HS-27A (cell line): ENCODE measurements at regions not wholly inside any gene's neighbourhood (a gene's known extent, or its start where the extent isn't known, plus 50 kb on each side); places are given as distances from the start of the nearest gene placed in this dataset.
"Not testable (repeated sequence)": the region's sequence is repeated elsewhere in the genome, so short reads cannot be mapped to it uniquely, and the experiment has no call there.

Experiments used
- DNase-seq: peaks from one replicate; pipeline ENCODE4 v3.0.0-alpha.2; 2012; ENCODE audit warnings: low read depth, missing footprints

DNA sequence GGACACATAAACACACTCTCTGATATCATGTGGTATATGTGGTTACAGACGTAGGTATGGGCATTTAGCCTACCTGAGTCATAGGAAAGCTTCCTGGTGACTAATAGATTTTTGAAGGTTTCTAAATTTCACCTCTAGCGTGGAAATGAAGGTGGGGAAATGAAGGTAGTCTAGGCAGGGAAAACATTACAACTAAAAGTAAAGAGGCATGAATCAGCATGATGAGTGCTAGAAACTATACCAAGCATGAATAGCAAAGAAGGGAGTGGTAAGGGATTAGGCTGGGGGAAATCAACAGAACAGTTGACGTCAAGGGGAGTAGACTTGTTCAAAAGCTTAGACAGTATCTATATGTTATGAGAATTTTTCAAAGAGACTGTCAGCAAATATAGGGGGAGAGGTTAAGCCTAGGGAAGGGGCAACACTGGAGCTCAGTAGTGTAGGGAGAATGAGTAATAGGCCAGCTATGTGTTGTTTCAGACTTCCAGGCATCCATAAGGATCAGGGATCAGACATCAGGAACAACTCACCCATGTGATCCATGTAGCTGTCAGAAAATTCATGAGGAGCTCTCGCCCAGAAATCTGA, 279.3 kb upstream of the DIPK2B start:
- DNase-seq: peak; percentile 75

GRCh38 chrX:45479196-45479834, 278.6 kb upstream of the DIPK2B start:
- peak; percentile 48 for DNase-seq

DNA sequence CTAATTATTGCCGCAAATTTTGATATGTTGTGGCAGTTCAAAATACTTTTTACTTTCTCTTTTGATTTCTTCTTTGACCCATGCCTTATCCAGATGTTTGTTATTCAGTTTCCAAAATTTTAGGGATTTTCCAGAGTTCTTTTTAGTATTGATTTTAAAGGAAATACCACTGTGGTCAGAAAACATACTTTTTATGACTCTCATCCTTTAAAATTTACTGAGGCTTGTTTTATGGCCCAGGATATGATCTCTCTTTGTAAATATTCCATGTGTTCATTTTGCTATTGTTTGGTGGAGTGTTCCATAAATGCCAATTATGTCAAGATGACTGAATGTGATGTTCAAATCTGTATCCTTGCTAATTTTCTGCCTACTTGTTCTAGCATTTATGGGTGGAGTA, 272.3 kb upstream of the DIPK2B start:
- no peak for DNase-seq

GRCh38 chrX:45467537-45467936, 266.9 kb upstream of the DIPK2B start:
- DNase-seq: not testable (repeated sequence)

DNA sequence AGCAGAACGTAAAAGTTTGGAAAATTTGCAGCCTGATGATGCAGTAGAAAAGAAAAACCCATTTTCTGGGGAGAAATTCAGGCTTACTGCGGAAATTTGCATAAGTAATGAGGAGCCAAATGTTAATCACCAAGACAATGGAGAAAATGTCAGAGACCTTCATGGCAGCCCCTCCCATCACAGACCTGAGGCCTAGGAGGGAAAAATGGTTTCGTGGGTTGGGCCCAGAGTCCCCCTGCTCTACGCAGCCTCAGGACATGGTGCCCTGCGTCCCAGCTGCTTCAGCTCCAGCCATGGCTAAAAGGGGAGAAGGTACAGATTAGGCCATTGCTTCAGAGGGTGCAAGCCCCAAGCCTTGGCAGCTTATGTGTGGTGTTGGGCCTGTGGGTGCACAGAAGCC, 255.1 kb upstream of the DIPK2B start:
- not testable (repeated sequence) for DNase-seq

DNA sequence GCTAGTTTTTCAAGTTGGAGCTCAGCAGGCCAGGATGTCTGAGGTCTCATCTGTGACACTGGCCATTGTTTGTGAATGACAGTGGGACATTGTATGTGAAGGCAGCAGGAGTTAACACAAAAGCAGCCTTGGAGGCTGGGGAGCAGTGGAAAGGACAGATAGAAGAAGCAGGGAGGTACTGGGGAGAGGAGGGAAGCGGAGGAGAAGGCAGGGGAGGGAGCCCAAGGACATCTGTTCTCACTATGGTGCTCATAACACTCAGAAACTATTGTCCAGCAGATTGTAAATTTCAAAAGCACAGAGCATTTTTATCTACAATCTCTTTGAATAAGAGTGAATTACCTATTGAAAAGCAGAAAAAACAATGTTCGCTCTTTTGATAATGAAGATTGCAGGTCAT, 253.6 kb upstream of the DIPK2B start:
- no peak for DNase-seq

- peak; percentile 24 for DNase-seq
These were observed 249.3 kb upstream of the DIPK2B start for GRCh38 chrX:45449982-45450381.

DNA sequence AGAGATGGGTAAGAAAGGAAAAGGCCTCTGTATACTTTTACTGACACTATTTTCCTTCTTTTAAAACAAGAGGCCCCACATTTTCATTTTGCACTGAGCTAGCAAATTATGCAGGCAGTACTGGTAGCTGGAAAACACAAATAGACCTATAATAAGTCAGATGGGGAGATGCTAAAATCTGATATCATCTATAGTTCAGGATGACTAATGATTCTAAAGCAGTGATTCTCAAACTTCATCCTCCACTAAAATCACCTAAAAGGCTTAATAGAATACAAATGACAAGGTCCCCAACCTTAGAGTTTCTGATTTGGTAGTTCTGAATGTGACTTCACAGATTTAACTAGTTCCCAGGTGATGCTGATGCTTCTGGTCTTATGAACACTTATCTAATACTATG, 247.3 kb upstream of the DIPK2B start:
- DNase-seq: no peak

GRCh38 chrX:45447331-45447730, 246.7 kb upstream of the DIPK2B start:
- DNase-seq: no peak

DNA sequence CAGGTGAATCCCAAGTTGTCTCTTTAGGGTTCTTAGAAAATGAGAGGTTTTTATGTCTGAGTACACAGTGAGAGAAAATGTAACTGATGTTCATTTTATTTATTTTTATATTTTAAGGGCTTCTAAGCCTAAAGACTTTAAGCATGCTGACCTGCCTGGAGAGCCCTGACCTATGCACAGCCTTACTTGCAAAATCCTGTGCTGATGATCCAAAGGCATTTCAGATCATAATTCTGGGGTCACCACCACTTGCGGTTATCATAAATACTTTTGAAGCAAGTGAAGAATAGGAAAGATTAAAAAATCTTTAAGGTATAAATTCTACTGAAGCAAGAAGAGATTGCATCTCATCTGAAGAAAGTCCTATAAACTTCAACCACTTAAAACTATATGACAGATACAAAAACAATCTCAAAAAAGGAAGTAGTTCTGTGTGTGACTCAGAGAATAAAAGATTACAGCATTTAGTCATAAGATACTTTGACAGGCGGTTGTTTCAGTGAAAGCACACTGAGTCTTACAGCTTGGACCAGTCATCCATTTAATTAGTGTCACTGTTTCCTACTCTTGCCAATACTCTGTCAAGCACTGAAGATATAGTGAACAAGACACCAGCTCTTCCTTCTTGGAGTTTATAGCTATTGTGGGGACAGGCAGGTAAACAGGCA, 245.2 kb upstream of the DIPK2B start:
- no peak for DNase-seq

GRCh38 chrX:45437186-45437585, 236.5 kb upstream of the DIPK2B start:
- DNase-seq: no peak

GRCh38 chrX:45435481-45435880, 234.8 kb upstream of the DIPK2B start:
- DNase-seq: no peak

GRCh38 chrX:45434231-45434630, 233.6 kb upstream of the DIPK2B start:
- DNase-seq: no peak

GRCh38 chrX:45428831-45429230, 228.2 kb upstream of the DIPK2B start:
- DNase-seq: no peak

- DNase-seq: no peak
These were observed 223.7 kb upstream of the DIPK2B start for GRCh38 chrX:45424326-45424725.

- DNase-seq: no peak
These were observed 221.7 kb upstream of the DIPK2B start for GRCh38 chrX:45422216-45422925.

DNA sequence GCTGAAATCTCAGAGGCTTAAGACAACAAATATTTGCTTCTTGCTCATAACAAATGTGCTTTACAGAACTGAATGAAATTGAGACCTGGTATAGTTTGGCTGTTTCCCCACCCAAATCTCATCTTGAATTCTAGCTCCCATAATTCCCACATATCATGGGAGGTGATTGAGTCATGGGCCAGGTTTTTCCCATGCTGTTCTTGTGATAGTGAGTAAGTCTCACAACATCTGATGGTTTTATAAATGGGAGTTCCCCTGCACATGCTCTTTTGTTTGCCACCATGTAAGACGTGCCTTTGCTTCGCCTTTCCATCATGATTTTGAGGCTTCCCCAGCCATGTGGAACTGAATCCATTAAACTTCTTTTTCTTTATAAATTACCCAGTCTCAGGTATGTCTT, 221.1 kb upstream of the DIPK2B start:
- DNase-seq: no peak

- DNase-seq: no peak
These were observed 203.5 kb upstream of the DIPK2B start for GRCh38 chrX:45404206-45404605.

DNA sequence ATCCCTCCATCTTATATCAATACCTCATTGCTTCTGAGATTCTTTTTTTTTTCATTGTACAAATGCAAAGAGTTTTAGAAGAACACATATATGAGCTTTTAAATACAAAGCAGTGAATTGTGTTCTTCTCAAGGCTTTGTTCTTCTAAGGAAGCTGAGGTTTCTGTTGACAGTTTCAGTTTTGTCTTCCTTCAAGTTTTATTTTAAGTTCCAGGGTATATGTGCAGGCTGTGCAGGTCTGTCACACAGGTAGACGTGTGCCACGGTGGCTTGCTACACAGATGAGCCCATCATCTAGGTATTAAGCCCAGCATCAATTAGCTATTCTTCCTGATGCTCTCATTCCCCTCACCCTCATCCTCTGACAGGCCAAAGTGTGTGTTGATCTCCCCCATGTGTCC, 201.2 kb upstream of the DIPK2B start:
- DNase-seq: no peak

- DNase-seq: not testable (repeated sequence)
These were observed 200.5 kb upstream of the DIPK2B start for GRCh38 chrX:45400951-45401725.

DNA sequence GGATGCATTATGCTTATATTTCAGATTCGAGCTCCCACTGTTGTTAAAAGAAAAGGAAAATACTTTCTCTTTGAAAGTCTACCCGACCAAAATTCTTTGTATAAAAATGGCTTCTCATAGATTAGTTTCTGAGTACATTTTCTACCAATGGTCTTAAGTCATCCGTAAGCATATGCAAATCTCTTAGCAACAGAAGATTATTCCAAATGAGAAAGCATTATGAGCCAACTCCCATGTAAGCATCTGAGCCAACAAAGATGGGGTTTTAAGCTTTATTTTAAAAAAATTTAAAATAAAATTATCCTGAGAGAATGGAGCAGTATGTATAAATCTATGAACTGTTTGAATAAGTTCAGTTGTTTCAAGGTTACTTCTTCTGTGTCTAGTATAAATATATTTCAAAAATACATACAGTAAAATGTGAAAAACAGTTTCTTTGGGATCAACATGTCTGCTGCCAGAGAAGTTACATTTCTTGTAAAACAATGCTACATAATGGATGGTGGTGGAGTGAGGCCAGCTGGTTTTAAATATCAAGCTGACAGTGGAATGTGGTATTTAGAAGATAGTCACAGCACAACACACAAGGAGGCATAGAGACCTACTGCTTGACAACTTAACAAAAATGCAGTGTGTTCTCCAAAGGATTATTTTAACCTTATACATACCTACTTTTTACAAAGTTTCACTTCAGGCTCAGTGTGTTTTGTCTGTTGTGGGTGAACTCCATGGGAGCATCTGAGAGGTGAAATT, 199.5 kb upstream of the DIPK2B start:
- no peak for DNase-seq
